Left lung (tissue), 4 donors: ENCODE measurements at regions not wholly inside any gene's neighbourhood (a gene's known extent, or its start where the extent isn't known, plus 50 kb on each side); places are given as distances from the start of the nearest gene placed in this dataset.
"Not testable (repeated sequence)": the region's sequence is repeated elsewhere in the genome, so short reads cannot be mapped to it uniquely, and the experiment has no call there.

ENCODE experiments used
- ATAC-seq: fragments of 200-7000 bp; cut with Tn5 transposase; one replicate; pipeline ENCODE4 v1.9.1; 2020; ENCODE audit warnings: moderate library complexity
- DNase-seq, 4 donors: peaks; one replicate each; pipeline ENCODE4 v3.0.0-alpha.2; 2013 to 2020
- H3K27ac ChIP-seq, 2 donors: fragments of 200-600 bp; sonication (generic) in 1 of 2; one replicate each; pipeline versions ENCODE4 v1.5.0 to v1.8.0; 2020 to 2021
- H3K27me3 ChIP-seq, 2 donors: fragments of 200-600 bp; sonication (generic) in 1 of 2; one replicate each; pipeline versions ENCODE4 v1.5.0 to v1.8.0; 2020 to 2021
- H3K36me3 ChIP-seq, 2 donors: fragments of 200-600 bp; sonication (generic) in 1 of 2; one replicate each; pipeline versions ENCODE4 v1.5.0 to v1.8.0; 2020 to 2021
- H3K4me1 ChIP-seq, 2 donors: fragments of 200-600 bp; one replicate each; pipeline ENCODE4 v1.8.0; 2021
- H3K4me3 ChIP-seq, 2 donors: fragments of 200-600 bp; sonication (generic) in 1 of 2; one replicate each; pipeline versions ENCODE4 v1.5.0 to v1.8.0; 2020 to 2021; ENCODE audit warnings: mild to moderate bottlenecking in 1 of 2
- H3K9me3 ChIP-seq, 2 donors: fragments of 200-600 bp; sonication (generic) in 1 of 2; one replicate each; pipeline versions ENCODE4 v1.5.0 to v1.8.0; 2020 to 2021
- intact Hi-C, 2 donors: fragments of 100-400 bp; cut with DNase I; formaldehyde crosslinking; loops; one replicate each; pipeline versions ENCODE4 v1.11.2 to v1.14.2; 2022
- TF ChIP-seq, protein P1 (sequence below), 2 donors: fragments of 200-600 bp; sonication (generic) in 1 of 2; IDR thresholded peaks; one replicate each; pipeline versions ENCODE4 v1.5.0 to v1.8.0; 2021; ENCODE audit warnings: antibody characterized with exemption in 2 of 2
- donor health status: DM: no; HTN: yes; CAD: no.
- donor health status: DM: no; HTN: no; CAD: no.

DNA sequence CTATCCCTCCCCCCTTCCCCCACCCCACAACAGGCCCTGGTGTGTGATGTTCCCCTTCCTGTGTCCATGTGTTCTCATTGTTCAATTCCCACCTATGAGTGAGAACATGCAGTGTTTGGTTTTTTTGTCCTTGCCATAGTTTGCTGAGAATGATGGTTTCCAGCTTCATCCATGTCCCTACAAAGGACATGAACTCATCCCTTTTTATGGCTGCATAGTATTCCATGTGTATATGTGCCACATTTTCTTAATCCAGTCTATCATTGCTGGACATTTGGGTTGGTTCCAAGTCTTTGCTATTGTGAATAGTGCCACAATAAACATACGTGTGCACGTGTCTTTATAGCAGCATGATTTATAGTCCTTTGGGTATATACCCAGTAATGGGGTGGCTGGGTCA lies 52.3 kb upstream of the MAN1A2 start:
- ATAC-seq = not testable (repeated sequence)

DNA sequence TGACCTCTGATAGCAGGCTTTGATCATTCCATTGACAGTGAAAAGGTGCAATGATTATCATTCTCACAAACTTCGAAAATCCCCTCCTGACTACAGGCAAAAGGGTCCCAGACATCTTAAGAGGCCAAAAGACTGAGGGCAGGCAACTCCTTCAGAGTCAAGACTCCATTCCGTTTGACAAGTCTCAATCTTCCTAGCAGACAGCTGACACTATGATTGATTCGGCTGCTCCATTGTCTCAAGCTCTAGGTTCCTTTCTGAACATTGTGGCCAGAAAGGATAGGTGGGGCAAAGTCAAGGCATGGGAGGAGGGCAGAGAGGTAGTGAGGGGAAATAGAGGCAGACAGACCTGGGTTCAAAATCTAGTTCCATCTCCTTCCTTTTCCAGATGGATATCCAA lies 53.7 kb upstream of the MAN1A2 start:
- no peaks in the 10 kb centered on the region for H3K36me3 ChIP-seq
- no peak overlapping the region for H3K27ac ChIP-seq
- no peaks in the 10 kb centered on the region for H3K9me3 ChIP-seq
- intact Hi-C loops = no loop called here
- DNase-seq (no peak), ATAC-seq (no peak)
- TF ChIP-seq, protein P1, sequence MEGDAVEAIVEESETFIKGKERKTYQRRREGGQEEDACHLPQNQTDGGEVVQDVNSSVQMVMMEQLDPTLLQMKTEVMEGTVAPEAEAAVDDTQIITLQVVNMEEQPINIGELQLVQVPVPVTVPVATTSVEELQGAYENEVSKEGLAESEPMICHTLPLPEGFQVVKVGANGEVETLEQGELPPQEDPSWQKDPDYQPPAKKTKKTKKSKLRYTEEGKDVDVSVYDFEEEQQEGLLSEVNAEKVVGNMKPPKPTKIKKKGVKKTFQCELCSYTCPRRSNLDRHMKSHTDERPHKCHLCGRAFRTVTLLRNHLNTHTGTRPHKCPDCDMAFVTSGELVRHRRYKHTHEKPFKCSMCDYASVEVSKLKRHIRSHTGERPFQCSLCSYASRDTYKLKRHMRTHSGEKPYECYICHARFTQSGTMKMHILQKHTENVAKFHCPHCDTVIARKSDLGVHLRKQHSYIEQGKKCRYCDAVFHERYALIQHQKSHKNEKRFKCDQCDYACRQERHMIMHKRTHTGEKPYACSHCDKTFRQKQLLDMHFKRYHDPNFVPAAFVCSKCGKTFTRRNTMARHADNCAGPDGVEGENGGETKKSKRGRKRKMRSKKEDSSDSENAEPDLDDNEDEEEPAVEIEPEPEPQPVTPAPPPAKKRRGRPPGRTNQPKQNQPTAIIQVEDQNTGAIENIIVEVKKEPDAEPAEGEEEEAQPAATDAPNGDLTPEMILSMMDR (IDR thresholded peaks at IDR 0.05) = no peak
- no peaks in the 10 kb centered on the region for H3K27me3 ChIP-seq
- H3K4me3 ChIP-seq = no peak overlapping the region
- H3K4me1 ChIP-seq = no peaks in the 10 kb centered on the region

More for the DNA sequence above, 52.3 kb upstream of the MAN1A2 start:
- H3K4me1 ChIP-seq, intact Hi-C loops, H3K27me3 ChIP-seq, H3K9me3 ChIP-seq, H3K4me3 ChIP-seq, H3K27ac ChIP-seq, DNase-seq, H3K36me3 ChIP-seq: not testable (repeated sequence)

DNA sequence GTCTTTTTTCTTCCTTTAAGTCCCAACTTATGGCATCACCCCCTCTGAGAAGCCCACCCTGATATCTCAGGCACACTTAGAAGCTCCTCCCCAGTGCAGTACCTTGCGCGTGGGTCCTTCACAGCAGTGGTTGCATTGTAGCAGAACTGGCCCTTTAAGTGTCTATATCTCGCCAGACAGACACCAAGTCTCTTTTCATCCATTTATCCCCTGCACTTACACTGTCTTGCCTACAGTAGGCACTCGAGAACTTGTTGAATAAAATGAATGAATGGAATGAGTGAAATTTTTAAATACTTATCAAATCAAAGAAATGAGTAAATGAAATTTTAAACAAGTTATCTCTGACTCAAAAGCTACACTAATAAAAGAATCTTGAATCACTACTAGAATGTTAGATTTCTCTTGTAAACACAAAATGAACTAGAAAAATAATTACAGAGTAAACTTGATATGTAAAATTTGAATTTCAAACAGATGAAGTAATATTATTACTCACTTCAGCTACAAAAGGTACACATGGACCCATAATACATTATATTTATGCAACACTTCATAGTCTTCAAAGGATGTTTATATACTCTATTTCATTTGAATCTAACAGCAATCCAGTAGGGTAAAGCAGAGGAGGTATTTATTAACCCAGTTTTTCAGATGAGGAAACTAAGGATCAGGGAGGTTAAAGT lies 54.7 kb upstream of the MAN1A2 start:
- ATAC-seq (peak; percentile 76), DNase-seq (no peak)
- H3K4me1 ChIP-seq = no peaks in the 10 kb centered on the region
- no peak overlapping the region for H3K4me3 ChIP-seq
- no peaks in the 10 kb centered on the region for H3K27me3 ChIP-seq
- no peak overlapping the region for H3K27ac ChIP-seq
- intact Hi-C loops = no loop called here
- no peaks in the 10 kb centered on the region for H3K36me3 ChIP-seq
- TF ChIP-seq, protein P1 (IDR thresholded peaks at IDR 0.05) = peak; percentile 15 to 57
- no peaks in the 10 kb centered on the region for H3K9me3 ChIP-seq

DNA sequence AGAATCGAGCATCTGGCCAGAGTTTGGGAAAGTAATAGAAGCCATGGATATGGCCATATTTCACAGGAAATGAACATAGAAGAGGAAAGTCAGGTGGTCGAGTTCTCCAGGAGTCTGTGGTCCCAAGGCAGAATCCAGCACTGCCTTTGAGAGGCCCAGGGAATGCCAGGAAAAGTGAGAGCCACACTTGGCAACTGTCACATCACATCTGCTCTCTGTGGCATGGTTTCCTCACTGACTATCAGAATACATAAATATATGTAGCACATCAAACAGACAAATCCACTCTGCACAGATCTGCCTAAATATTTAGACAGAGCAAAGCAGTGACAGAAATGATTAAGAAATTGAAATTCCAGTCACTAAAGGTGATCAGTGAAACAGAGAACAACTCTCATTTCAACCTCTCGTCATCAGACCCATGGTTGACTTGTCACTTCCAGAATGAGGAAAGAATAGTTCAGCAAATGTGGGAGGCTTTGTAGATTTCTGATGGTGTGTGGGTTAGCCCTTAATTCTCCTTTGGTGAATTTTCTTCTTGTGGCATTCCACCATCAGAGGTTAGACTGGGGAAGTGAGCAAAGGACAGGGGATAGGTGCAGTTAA lies 58.8 kb upstream of the MAN1A2 start:
- Histone ChIP-seq H3K27me3 (no peaks in the 10 kb centered on the region), H3K36me3 (no peaks in the 10 kb centered on the region), H3K4me3 (no peak overlapping the region), H3K27ac (no peak overlapping the region), H3K4me1 (no peaks in the 10 kb centered on the region), H3K9me3 (no peaks in the 10 kb centered on the region)
- TF ChIP-seq, protein P1 (IDR thresholded peaks at IDR 0.05) = no peak
- DNase-seq (no peak), ATAC-seq (no peak)
- intact Hi-C loops = no loop called here

GRCh38 chr1:117301901-117302300 lies 65.3 kb upstream of the MAN1A2 start:
- Histone ChIP-seq H3K27me3 (no peaks in the 10 kb centered on the region), H3K9me3 (no peaks in the 10 kb centered on the region), H3K4me1 (no peaks in the 10 kb centered on the region), H3K27ac (no peak overlapping the region), H3K4me3 (no peak overlapping the region), H3K36me3 (no peaks in the 10 kb centered on the region)
- ATAC-seq (no peak), DNase-seq (no peak)
- TF ChIP-seq, protein P1 (IDR thresholded peaks at IDR 0.05) = no peak
- intact Hi-C loops = no loop called here

- H3K9me3 ChIP-seq, intact Hi-C loops, H3K27ac ChIP-seq, H3K4me1 ChIP-seq, H3K4me3 ChIP-seq, H3K36me3 ChIP-seq, DNase-seq, H3K27me3 ChIP-seq: not testable (repeated sequence)
- ATAC-seq = peak; percentile 63
Observed at GRCh38 chr1:117300183-117300582, 67.1 kb upstream of the MAN1A2 start.
